ENCODE measurements at regions not wholly inside any gene's neighbourhood (a gene's known extent, or its start where the extent isn't known, plus 50 kb on each side); places are given as distances from the start of the nearest gene placed in this dataset.

DNA sequence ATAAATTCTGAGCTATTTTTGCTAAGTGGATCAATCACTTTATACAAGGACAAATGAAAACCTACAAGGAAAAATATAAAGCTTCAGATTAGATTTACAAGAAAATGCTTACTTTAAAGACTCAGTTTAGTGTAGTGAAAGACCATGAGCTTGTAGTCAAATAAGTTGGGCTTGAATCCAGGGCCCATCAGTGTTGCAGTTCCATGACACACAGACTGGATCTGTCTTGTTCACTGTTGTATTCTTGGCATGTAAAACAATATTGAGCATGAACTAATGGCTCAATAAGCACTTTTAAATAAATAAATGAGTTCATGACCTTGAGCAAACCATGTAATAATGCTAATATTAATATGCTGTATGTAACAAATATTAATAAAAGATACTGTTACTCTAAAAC is 164.6 kb upstream of the KCND2 start:
- DNase-seq, result no peak
- Histone ChIP-seq H3K27ac (ENCODE audit: low read length) (no peak overlapping the region), H3K9me3 (ENCODE audit: control insufficient read depth, insufficient read depth, low read length) (peaks cover 7% of the 10 kb centered on the region), H3K4me1 (ENCODE audit: control insufficient read depth, insufficient read depth, low read length) (no peaks in the 10 kb centered on the region), H3K4me3 (ENCODE audit: low read length) (no peak overlapping the region), H3K27me3 (ENCODE audit: control insufficient read depth, insufficient read depth, low read length) (no peaks in the 10 kb centered on the region), H3K36me3 (ENCODE audit: control insufficient read depth, insufficient read depth, low read length) (no peaks in the 10 kb centered on the region)
- no peak for ATAC-seq
- Mint-ChIP-seq H3K4me3 (no peak overlapping the region), H3K36me3 (no peaks in the 10 kb centered on the region), H3K9me3 (peaks cover 13% of the 10 kb centered on the region in 2 donors), H3K27me3 (ENCODE audit: low read depth in 2 of 2) (no peaks in the 10 kb centered on the region), H3K27ac (no peak overlapping the region), H3K4me1 (no peaks in the 10 kb centered on the region)
- intact Hi-C loops (cut with micrococcal nuclease), result no loop called here
- TF ChIP-seq, protein P1, sequence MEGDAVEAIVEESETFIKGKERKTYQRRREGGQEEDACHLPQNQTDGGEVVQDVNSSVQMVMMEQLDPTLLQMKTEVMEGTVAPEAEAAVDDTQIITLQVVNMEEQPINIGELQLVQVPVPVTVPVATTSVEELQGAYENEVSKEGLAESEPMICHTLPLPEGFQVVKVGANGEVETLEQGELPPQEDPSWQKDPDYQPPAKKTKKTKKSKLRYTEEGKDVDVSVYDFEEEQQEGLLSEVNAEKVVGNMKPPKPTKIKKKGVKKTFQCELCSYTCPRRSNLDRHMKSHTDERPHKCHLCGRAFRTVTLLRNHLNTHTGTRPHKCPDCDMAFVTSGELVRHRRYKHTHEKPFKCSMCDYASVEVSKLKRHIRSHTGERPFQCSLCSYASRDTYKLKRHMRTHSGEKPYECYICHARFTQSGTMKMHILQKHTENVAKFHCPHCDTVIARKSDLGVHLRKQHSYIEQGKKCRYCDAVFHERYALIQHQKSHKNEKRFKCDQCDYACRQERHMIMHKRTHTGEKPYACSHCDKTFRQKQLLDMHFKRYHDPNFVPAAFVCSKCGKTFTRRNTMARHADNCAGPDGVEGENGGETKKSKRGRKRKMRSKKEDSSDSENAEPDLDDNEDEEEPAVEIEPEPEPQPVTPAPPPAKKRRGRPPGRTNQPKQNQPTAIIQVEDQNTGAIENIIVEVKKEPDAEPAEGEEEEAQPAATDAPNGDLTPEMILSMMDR (IDR thresholded peaks at IDR 0.05), result no peak

GRCh38 chr7:120110169-120110568 is 162.8 kb upstream of the KCND2 start:
- Mint-ChIP-seq H3K4me1 (no peaks in the 10 kb centered on the region), H3K27me3 (ENCODE audit: low read depth in 2 of 2) (no peaks in the 10 kb centered on the region), H3K36me3 (no peaks in the 10 kb centered on the region), H3K4me3 (no peak overlapping the region), H3K9me3 (peaks cover 10 to 13% of the 10 kb centered on the region in 2 donors), H3K27ac (no peak overlapping the region)
- ATAC-seq (no peak), DNase-seq (no peak)
- Histone ChIP-seq H3K9me3 (ENCODE audit: control insufficient read depth, insufficient read depth, low read length) (peaks cover 17% of the 10 kb centered on the region), H3K27ac (ENCODE audit: low read length) (no peak overlapping the region), H3K27me3 (ENCODE audit: control insufficient read depth, insufficient read depth, low read length) (no peaks in the 10 kb centered on the region), H3K4me1 (ENCODE audit: control insufficient read depth, insufficient read depth, low read length) (no peaks in the 10 kb centered on the region), H3K4me3 (ENCODE audit: low read length) (no peak overlapping the region), H3K36me3 (ENCODE audit: control insufficient read depth, insufficient read depth, low read length) (no peaks in the 10 kb centered on the region)
- TF ChIP-seq, protein P1 (IDR thresholded peaks at IDR 0.05), result no peak
- WGBS (ENCODE audit: insufficient coverage), result 81% methylated on average over 8 of the region's 8 CpGs
- intact Hi-C loops (cut with micrococcal nuclease), result no loop called here

GRCh38 chr7:120114626-120115025 is 158.3 kb upstream of the KCND2 start:
- H3K27me3 ChIP-seq (ENCODE audit: control insufficient read depth, insufficient read depth, low read length), result no peaks in the 10 kb centered on the region
- ATAC-seq, result no peak
- Mint-ChIP-seq H3K4me3 (no peak overlapping the region), H3K9me3 (peaks cover 10 to 16% of the 10 kb centered on the region in 2 donors), H3K4me1 (no peaks in the 10 kb centered on the region), H3K27me3 (ENCODE audit: low read depth in 2 of 2) (no peaks in the 10 kb centered on the region), H3K36me3 (no peaks in the 10 kb centered on the region), H3K27ac (no peak overlapping the region)
- peaks cover 19% of the 10 kb centered on the region for H3K9me3 ChIP-seq (ENCODE audit: control insufficient read depth, insufficient read depth, low read length)
- H3K4me1 ChIP-seq (ENCODE audit: control insufficient read depth, insufficient read depth, low read length), result no peaks in the 10 kb centered on the region
- TF ChIP-seq, protein P1 (IDR thresholded peaks at IDR 0.05), result no peak
- no peak overlapping the region for H3K4me3 ChIP-seq (ENCODE audit: low read length)
- WGBS (ENCODE audit: insufficient coverage), result 87% methylated on average over 5 of the region's 5 CpGs
- DNase-seq, result no peak
- intact Hi-C loops (cut with micrococcal nuclease), result no loop called here
- no peaks in the 10 kb centered on the region for H3K36me3 ChIP-seq (ENCODE audit: control insufficient read depth, insufficient read depth, low read length)
- no peak overlapping the region for H3K27ac ChIP-seq (ENCODE audit: low read length)

DNA sequence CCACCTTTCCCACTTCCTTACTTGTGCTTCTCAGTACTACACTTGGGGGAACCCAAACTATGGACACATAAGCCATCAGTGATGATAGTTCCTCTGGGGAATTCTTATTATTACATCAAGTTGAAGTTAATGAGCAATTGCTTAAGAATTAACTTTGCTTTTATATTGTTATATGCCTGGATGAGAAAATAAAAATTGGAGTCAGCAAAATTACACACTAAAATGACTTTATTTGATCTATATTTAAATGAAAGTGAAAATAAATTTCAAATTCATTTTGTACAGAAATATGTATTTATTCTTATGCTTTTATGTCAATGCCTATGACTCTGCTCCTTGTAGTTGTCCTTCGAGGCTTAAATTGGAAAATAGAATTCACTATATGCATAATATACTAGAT is 149.4 kb upstream of the KCND2 start:
- intact Hi-C loops (cut with micrococcal nuclease), result no loop called here
- TF ChIP-seq, protein P1 (IDR thresholded peaks at IDR 0.05), result no peak
- no peak overlapping the region for H3K4me3 ChIP-seq (ENCODE audit: low read length)
- Mint-ChIP-seq H3K36me3 (no peaks in the 10 kb centered on the region), H3K27ac (no peak overlapping the region), H3K27me3 (ENCODE audit: low read depth in 2 of 2) (no peaks in the 10 kb centered on the region), H3K4me1 (no peaks in the 10 kb centered on the region), H3K4me3 (no peak overlapping the region), H3K9me3 (peaks cover 5 to 10% of the 10 kb centered on the region in 2 donors)
- H3K36me3 ChIP-seq (ENCODE audit: control insufficient read depth, insufficient read depth, low read length), result no peaks in the 10 kb centered on the region
- no peaks in the 10 kb centered on the region for H3K27me3 ChIP-seq (ENCODE audit: control insufficient read depth, insufficient read depth, low read length)
- DNase-seq (no peak), ATAC-seq (no peak)
- no peaks in the 10 kb centered on the region for H3K9me3 ChIP-seq (ENCODE audit: control insufficient read depth, insufficient read depth, low read length)
- no CpG with 5 or more reads among the region's 1 CpG for WGBS (ENCODE audit: insufficient coverage)
- no peaks in the 10 kb centered on the region for H3K4me1 ChIP-seq (ENCODE audit: control insufficient read depth, insufficient read depth, low read length)
- no peak overlapping the region for H3K27ac ChIP-seq (ENCODE audit: low read length)

All from natural killer cell (primary cell).